Gastroesophageal sphincter (tissue), 3 donors: ENCODE measurements at regions not wholly inside any gene's neighbourhood (a gene's known extent, or its start where the extent isn't known, plus 50 kb on each side); places are given as distances from the start of the nearest gene placed in this dataset.

ENCODE experiments used
- CTCF ChIP-seq, 4 experiments: fragments of 200-600 bp in 2 of 4; fragments of 450-650 bp in 2 of 4; sonication (generic) in 1 of 4; IDR thresholded peaks; one replicate each; pipeline ENCODE4 v1.5.1; 2017 to 2019; ENCODE audit warnings: antibody characterized with exemption in 4 of 4, mild to moderate bottlenecking in 2 of 4, moderate library complexity in 2 of 4
- EP300 ChIP-seq: sonication (generic); formaldehyde crosslinking; IDR thresholded peaks from one replicate; pipeline ENCODE4 v1.6.1; 2017; ENCODE audit warnings: antibody characterized with exemption, mild to moderate bottlenecking
- POLR2A ChIP-seq, 2 donors: fragments of 450-650 bp; IDR thresholded peaks; one replicate each; pipeline ENCODE4 v1.6.1; 2017; ENCODE audit warnings: antibody characterized with exemption in 2 of 2, mild to moderate bottlenecking in 2 of 2, moderate library complexity in 1 of 2
- POLR2AphosphoS5 ChIP-seq: sonication (generic); formaldehyde crosslinking; IDR thresholded peaks from one replicate; pipeline ENCODE4 v1.6.1; 2017; ENCODE audit warnings: antibody characterized with exemption

GRCh38 chr14:61226015-61226654 is 55.0 kb downstream of the TMEM30B start:
- no peak for TF ChIP-seq CTCF (IDR thresholded peaks at IDR 0.05)
- no peak for TF ChIP-seq POLR2A (IDR thresholded peaks at IDR 0.05)
- TF ChIP-seq POLR2AphosphoS5: no peak
- TF ChIP-seq EP300: no peak
